HG02981 (cell line): ENCODE measurements at regions not wholly inside any gene's neighbourhood (a gene's known extent, or its start where the extent isn't known, plus 50 kb on each side); places are given as distances from the start of the nearest gene placed in this dataset.
A peak's percentile ranks its signal among the peaks of the same experiment; 100 is the strongest.
"Not testable (repeated sequence)": the region's sequence is repeated elsewhere in the genome, so short reads cannot be mapped to it uniquely, and the experiment has no call there.

Experiments used
- ATAC-seq: cut with Tn5 transposase; IDR thresholded peaks from one replicate; pipeline ENCODE4 v1.9.1; 2021; ENCODE audit warnings: mild to moderate bottlenecking, moderate library complexity; ENCODE audit not compliant: unreplicated experiment

- ATAC-seq = no peak
Measured at GRCh38 chr20:54323227-54323734, 115.4 kb downstream of the PFDN4 start.

GRCh38 chr20:54324041-54324440 is 116.2 kb downstream of the PFDN4 start:
- ATAC-seq = no peak

- no peak for ATAC-seq
Measured at GRCh38 chr20:54324652-54325285, 116.9 kb downstream of the PFDN4 start.

GRCh38 chr20:54335299-54335698 is 127.4 kb downstream of the PFDN4 start:
- no peak for ATAC-seq

- ATAC-seq = no peak
Measured at GRCh38 chr20:54337144-54337543, 129.3 kb downstream of the PFDN4 start.

GRCh38 chr20:54339093-54339492 is 131.2 kb downstream of the PFDN4 start:
- ATAC-seq = no peak

GRCh38 chr20:54340206-54340605 is 132.3 kb downstream of the PFDN4 start:
- ATAC-seq = no peak

- no peak for ATAC-seq
Measured at GRCh38 chr20:54340667-54341081, 132.8 kb downstream of the PFDN4 start.

GRCh38 chr20:54342258-54342920 is 133.0 kb upstream of the DOK5 start:
- ATAC-seq = no peak

- ATAC-seq = no peak
Measured at GRCh38 chr20:54343099-54343498, 132.3 kb upstream of the DOK5 start.

GRCh38 chr20:54343634-54344033 is 131.8 kb upstream of the DOK5 start:
- no peak for ATAC-seq

- ATAC-seq = no peak
Measured at GRCh38 chr20:54344832-54345231, 130.6 kb upstream of the DOK5 start.

GRCh38 chr20:54345301-54345724 is 130.1 kb upstream of the DOK5 start:
- ATAC-seq = peak; percentile 79

GRCh38 chr20:54345821-54346220 is 129.6 kb upstream of the DOK5 start:
- no peak for ATAC-seq

GRCh38 chr20:54346276-54346675 is 129.1 kb upstream of the DOK5 start:
- ATAC-seq = no peak

- ATAC-seq = no peak
Measured at GRCh38 chr20:54347166-54347833, 128.1 kb upstream of the DOK5 start.

- no peak for ATAC-seq
Measured at GRCh38 chr20:54350415-54350814, 125.0 kb upstream of the DOK5 start.

GRCh38 chr20:54351371-54352136 is 123.8 kb upstream of the DOK5 start:
- ATAC-seq = no peak

- ATAC-seq = not testable (repeated sequence)
Measured at GRCh38 chr20:54352541-54352940, 122.9 kb upstream of the DOK5 start.

- ATAC-seq = no peak
Measured at GRCh38 chr20:54353292-54353691, 122.1 kb upstream of the DOK5 start.

GRCh38 chr20:54355631-54356280 is 119.6 kb upstream of the DOK5 start:
- ATAC-seq = no peak
